ENCODE measurements at regions not wholly inside any gene's neighbourhood (a gene's known extent, or its start where the extent isn't known, plus 50 kb on each side); places are given as distances from the start of the nearest gene placed in this dataset.
"Not testable (repeated sequence)": the region's sequence is repeated elsewhere in the genome, so short reads cannot be mapped to it uniquely, and the experiment has no call there.

DNA sequence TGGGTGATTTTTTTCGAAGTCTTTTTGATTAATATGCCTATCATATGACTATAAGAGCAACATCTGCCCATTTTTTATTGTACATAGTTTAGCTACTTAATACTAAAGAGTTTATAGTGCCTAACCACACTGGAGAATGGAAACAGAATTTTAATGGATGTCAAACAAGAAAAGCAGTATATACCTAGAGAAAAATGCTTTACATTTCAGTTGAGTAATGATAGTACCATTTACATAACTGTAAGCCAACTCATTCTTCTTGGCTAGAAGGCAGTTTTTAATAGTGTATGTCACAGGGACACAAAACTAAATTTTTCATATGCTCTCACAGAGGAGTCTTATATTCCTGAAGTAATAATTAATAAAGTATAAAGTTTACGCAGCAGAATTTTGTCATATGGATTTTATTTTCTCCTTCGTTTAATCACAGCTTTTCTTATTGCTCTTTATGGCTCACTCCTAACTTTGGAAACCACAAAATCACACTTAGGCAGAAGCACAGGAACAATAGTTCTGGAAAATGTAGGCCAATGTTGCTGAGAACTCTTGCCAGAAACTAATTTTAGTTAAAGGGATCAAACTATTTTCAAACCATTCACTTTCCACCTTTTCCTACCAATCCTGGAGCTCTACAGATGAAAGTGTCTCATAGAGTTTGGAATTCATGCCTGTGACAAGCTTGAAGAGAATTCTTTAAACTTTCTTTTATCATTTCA is 243.6 kb downstream of the ZIC1 start:
- in situ Hi-C loops (cut with HindIII; ENCODE audit: low pct_unique_long_range_greater_than_20kb, low sequenced_read_pairs) = no loop called here
- DNase-seq (ENCODE audit: low read depth, low spot score) = no peak

DNA sequence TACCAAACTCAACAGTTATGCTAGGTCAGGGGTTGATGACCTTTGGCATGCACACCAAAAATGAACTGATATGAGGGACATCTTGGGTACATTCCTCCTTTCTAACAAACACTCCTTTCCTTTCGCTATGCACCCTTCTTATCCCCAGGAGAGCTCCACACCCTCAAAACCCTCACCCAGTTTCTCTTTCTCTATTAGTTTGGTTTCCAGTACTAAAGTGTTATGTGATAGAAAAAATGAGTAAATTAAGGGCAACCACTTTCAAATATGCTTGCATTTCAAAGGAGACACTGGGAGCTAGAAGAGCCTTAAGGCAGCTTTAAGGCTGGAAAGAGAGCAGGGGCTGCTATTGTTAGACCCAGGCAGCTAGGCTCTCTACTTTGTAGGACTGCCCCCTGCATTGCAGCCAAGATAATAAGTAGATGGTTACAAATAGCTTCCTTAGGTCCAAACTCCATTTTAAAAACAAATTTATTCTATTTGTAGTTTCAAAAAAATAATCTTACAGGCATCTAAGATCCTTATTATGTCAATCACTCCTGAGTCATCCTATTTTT is 244.3 kb downstream of the ZIC1 start:
- DNase-seq (ENCODE audit: low read depth, low spot score) = no peak
- in situ Hi-C loops (cut with HindIII; ENCODE audit: low pct_unique_long_range_greater_than_20kb, low sequenced_read_pairs) = no loop called here

GRCh38 chr3:147654827-147655226 is 245.7 kb downstream of the ZIC1 start:
- no peak for DNase-seq (ENCODE audit: low read depth, low spot score)
- in situ Hi-C loops (cut with HindIII; ENCODE audit: low pct_unique_long_range_greater_than_20kb, low sequenced_read_pairs) = no loop called here

- in situ Hi-C loops (cut with HindIII; ENCODE audit: low pct_unique_long_range_greater_than_20kb, low sequenced_read_pairs) = no loop called here
- no peak for DNase-seq (ENCODE audit: low read depth, low spot score)
Observed at GRCh38 chr3:147655236-147655635, 246.1 kb downstream of the ZIC1 start.

DNA sequence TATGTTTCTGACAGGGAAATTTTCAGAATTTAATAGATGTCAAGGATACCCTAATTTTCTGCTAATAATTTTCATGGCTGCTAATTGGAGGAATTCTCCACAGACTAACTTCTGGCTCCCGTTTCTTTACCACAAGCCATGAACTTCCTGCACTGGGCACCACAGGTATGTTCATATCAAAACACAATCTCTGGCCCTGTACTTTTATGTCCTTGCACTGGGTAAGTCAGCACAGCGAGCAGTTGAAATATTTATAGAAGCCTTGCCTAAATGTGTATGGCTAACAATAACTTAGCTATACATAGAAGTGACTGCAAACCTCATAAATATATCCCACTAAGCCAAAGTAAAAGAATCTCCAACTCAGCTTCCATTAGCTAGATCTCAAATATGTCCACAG is 246.9 kb downstream of the ZIC1 start:
- in situ Hi-C loops (cut with HindIII; ENCODE audit: low pct_unique_long_range_greater_than_20kb, low sequenced_read_pairs) = no loop called here
- no peak for DNase-seq (ENCODE audit: low read depth, low spot score)

DNA sequence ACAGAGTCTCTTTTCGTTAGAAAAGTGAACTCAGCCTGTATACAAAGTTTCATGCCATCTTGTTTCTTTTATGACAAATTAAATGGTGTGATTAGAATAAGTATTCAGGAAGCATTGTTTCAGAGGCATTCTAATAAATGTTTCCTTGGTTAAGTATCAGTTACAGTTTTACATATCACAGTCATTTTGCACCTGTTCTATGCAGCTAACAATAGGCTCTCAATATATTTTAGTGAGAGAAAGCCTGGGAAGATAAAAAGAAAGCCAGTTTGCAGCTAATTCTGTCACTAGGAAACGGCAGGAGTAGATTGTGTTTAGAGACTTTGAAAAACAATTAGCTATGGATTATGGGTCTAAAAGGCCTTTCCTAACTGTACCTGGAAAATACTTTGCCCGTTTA is 252.8 kb downstream of the ZIC1 start:
- in situ Hi-C loops (cut with HindIII; ENCODE audit: low pct_unique_long_range_greater_than_20kb, low sequenced_read_pairs) = no loop called here
- no peak for DNase-seq (ENCODE audit: low read depth, low spot score)

- in situ Hi-C loops (cut with HindIII; ENCODE audit: low pct_unique_long_range_greater_than_20kb, low sequenced_read_pairs) = no loop called here
- no peak for DNase-seq (ENCODE audit: low read depth, low spot score)
Observed at GRCh38 chr3:147662705-147663104, 253.5 kb downstream of the ZIC1 start.

DNA sequence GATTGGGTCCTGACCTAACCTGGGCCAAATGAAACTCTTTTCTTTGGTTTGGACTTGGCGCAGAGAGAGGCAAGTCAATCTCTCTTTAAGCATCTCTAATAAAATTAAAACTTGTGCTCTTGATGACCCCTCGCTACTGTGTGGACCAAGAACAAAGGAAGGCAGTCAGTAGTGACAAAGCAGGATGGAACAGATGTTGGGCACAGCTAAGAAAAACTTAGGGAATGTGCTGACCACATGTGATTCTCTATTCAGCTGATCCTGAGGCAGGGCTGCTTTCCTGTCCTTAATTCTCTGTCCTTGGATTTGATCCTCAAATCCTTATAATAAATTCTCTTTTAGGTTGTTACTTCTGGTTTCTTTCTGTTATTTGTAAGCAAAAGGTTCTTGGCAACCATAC is 259.9 kb downstream of the ZIC1 start:
- in situ Hi-C loops (cut with HindIII; ENCODE audit: low pct_unique_long_range_greater_than_20kb, low sequenced_read_pairs) = no loop called here
- no peak for DNase-seq (ENCODE audit: low read depth, low spot score)

DNA sequence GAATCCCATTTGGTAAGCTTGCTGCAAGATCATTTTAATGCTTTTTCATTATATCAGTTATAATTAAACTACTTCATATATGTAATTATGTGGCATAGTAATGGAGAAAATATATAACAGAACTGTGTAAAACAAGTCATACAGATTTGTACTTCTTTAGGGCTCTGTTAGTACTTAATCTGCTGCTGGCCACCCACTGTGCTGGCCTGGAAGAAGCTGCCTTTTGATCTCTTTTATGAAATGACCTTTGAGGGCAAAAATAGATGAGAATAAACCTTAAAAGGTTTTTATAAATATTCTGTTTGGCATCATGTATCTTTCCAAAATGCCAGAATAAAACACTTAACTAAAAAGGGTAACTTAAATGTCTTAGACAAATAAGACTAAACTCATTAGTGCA is 262.9 kb downstream of the ZIC1 start:
- in situ Hi-C loops (cut with HindIII; ENCODE audit: low pct_unique_long_range_greater_than_20kb, low sequenced_read_pairs) = no loop called here
- no peak for DNase-seq (ENCODE audit: low read depth, low spot score)

- DNase-seq (ENCODE audit: low read depth, low spot score) = no peak
- in situ Hi-C loops (cut with HindIII; ENCODE audit: low pct_unique_long_range_greater_than_20kb, low sequenced_read_pairs) = no loop called here
Observed at GRCh38 chr3:147672436-147672835, 263.3 kb downstream of the ZIC1 start.

DNA sequence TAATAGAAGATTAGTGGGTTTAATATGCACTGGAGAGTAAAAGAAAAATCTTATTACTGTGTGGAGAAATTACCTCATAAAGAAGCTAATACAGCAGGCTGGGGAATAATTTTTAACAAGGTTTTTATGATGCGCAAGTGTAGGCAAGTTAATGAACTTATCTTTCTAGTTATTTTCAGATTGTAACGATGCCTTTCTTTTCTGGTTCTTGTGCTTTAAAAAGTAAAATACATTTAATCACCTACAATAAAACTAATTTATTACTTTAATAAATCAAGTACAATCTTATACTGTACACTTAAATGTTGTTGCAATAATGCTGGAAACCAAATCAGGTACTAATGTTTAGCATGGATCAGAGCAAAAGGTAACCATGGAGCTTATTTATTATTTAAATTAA is 266.6 kb downstream of the ZIC1 start:
- in situ Hi-C loops (cut with HindIII; ENCODE audit: low pct_unique_long_range_greater_than_20kb, low sequenced_read_pairs) = no loop called here
- no peak for DNase-seq (ENCODE audit: low read depth, low spot score)

- DNase-seq (ENCODE audit: low read depth, low spot score) = no peak
- in situ Hi-C loops (cut with HindIII; ENCODE audit: low pct_unique_long_range_greater_than_20kb, low sequenced_read_pairs) = no loop called here
Observed at GRCh38 chr3:147680837-147681483, 271.8 kb downstream of the ZIC1 start.

GRCh38 chr3:147688868-147689267 is 279.7 kb downstream of the ZIC1 start:
- DNase-seq (ENCODE audit: low read depth, low spot score) = no peak
- in situ Hi-C loops (cut with HindIII; ENCODE audit: low pct_unique_long_range_greater_than_20kb, low sequenced_read_pairs) = no loop called here

DNA sequence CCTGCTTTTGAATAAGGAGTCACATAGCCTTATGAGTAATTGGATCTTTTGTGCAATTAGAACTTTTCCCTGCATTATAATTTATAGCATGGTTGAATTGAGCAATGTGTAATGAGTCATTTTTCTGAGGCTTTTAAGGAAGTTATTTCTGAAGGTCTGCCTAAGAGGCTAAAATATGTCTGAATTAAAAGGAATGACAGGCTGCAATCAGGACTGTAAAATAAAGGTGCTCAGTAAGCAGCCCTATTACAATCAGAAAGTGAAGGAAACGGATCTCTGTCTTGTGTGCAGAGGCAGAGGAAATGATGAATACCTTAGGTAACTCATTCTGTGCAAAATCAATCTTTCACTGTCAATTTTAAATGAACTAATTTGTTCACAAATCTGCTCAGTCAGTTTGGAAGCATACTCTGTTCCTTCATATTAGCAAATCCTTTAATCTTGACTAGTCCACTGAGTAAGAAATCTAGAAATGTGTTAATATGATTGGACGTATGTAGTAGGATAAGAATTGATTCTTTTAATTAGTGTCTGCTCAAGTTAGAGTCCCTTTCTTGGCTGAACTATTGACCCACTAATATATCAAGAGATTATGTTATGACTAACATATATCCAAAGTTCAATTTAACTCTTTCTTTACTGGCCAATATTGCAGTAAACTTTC is 290.1 kb downstream of the ZIC1 start:
- in situ Hi-C loops (cut with HindIII; ENCODE audit: low pct_unique_long_range_greater_than_20kb, low sequenced_read_pairs) = no loop called here
- DNase-seq (ENCODE audit: low read depth, low spot score) = no peak

- in situ Hi-C loops (cut with HindIII; ENCODE audit: low pct_unique_long_range_greater_than_20kb, low sequenced_read_pairs) = no loop called here
- no peak for DNase-seq (ENCODE audit: low read depth, low spot score)
Observed at GRCh38 chr3:147701195-147701594, 292.0 kb downstream of the ZIC1 start.

GRCh38 chr3:147702509-147702908 is 293.3 kb downstream of the ZIC1 start:
- DNase-seq (ENCODE audit: low read depth, low spot score) = no peak
- in situ Hi-C loops (cut with HindIII; ENCODE audit: low pct_unique_long_range_greater_than_20kb, low sequenced_read_pairs) = no loop called here

GRCh38 chr3:147705651-147706051 is 296.5 kb downstream of the ZIC1 start:
- no peak for DNase-seq (ENCODE audit: low read depth, low spot score)
- in situ Hi-C loops (cut with HindIII; ENCODE audit: low pct_unique_long_range_greater_than_20kb, low sequenced_read_pairs) = no loop called here

DNA sequence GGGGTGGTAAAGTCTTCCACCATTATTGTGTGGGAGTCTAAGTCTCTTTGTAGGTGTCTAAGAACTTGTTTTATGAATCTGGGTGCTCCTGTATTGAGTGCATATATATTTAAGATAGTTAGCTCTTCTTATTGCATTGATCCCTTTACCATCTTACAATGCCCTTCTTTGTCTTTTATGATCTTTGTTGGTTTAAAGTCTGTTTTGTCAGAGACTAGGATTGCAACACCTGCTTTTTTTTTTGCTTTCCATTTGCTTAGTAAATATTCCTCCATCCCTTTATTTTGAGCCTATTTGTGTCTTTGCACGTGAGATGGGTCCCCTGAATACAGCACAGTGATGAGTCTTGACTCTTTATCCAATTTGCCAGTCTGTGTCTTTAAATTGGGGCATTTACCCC is 301.6 kb downstream of the ZIC1 start:
- DNase-seq (ENCODE audit: low read depth, low spot score); in situ Hi-C loops (cut with HindIII; ENCODE audit: low pct_unique_long_range_greater_than_20kb, low sequenced_read_pairs): not testable (repeated sequence)

GRCh38 chr3:147712357-147712756 is 303.2 kb downstream of the ZIC1 start:
- peak; percentile 3 for DNase-seq (ENCODE audit: low read depth, low spot score)
- in situ Hi-C loops (cut with HindIII; ENCODE audit: low pct_unique_long_range_greater_than_20kb, low sequenced_read_pairs) = no loop called here
